Calu3 (cell line): ENCODE measurements at regions not wholly inside any gene's neighbourhood (a gene's known extent, or its start where the extent isn't known, plus 50 kb on each side); places are given as distances from the start of the nearest gene placed in this dataset.

Experiments used
- BruUV-seq: library from RNA; stranded (reverse); fragments of 400-500 nt; replicated peaks from 2 replicates; lab custom pipeline; 2021; lab: Mats Ljungman, UMichigan
- CTCF ChIA-PET: fragments of 300-600 bp; sonication (Branson Sonifier 250); formaldehyde crosslinking; loops from one replicate; lab custom pipeline; 2022; ENCODE audit warnings: antibody characterized with exemption; lab: Charles Lee
- DNase-seq: peaks from one replicate; pipeline ENCODE4 v3.0.0; 2022
- H3K27ac Mint-ChIP-seq: one replicate; pipeline ENCODE4 v1.8.0; 2022; ENCODE audit warnings: mixed read lengths; ENCODE audit not compliant: unreplicated experiment
- H3K27me3 Mint-ChIP-seq: one replicate; pipeline ENCODE4 v1.8.0; 2022; ENCODE audit warnings: mixed read lengths; ENCODE audit not compliant: unreplicated experiment
- H3K36me3 Mint-ChIP-seq: one replicate; pipeline ENCODE4 v1.8.0; 2022; ENCODE audit warnings: mild to moderate bottlenecking, moderate library complexity, mixed read lengths; ENCODE audit not compliant: insufficient read depth, unreplicated experiment
- H3K4me1 Mint-ChIP-seq: one replicate; pipeline ENCODE4 v1.8.0; 2022; ENCODE audit warnings: mild to moderate bottlenecking, low read depth, mixed read lengths; ENCODE audit not compliant: unreplicated experiment
- H3K4me3 Mint-ChIP-seq: one replicate; pipeline ENCODE4 v1.8.0; 2022; ENCODE audit warnings: mild to moderate bottlenecking, low read depth, moderate library complexity, mixed read lengths; ENCODE audit not compliant: unreplicated experiment
- H3K9me3 Mint-ChIP-seq: one replicate; pipeline ENCODE4 v1.8.0; 2022; ENCODE audit warnings: low read depth, mixed read lengths; ENCODE audit not compliant: unreplicated experiment
- intact Hi-C: fragments of 100-400 bp; cut with micrococcal nuclease; formaldehyde crosslinking; loops from one replicate; pipeline ENCODE4 v1.10.0; 2022; ENCODE audit not compliant: unreplicated experiment
- TF ChIP-seq, protein P1 (sequence below): fragments of 200-600 bp; IDR thresholded peaks from one replicate; pipeline ENCODE4 v1.8.0; 2022; ENCODE audit warnings: antibody characterized with exemption; ENCODE audit not compliant: unreplicated experiment

DNA sequence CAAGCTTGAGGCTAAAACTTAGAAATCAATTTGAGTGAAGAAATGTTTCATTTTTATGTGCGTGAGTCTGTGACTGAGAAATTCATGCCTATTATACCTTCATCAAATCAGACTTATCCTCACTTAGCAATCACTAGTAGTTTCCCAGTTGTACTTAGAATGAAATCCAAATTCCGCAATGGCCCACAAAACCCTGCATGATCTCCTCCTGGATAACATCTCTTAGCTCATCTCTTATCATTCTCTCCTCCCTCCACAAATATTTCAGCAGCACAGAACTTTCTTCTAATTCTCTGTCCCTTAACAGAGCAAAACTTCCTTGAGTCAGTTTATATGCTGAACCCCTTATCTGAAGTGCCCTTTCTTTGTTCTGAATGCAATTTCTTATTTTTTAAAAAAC lies 198.8 kb upstream of the TGFBR2 start:
- CTCF ChIA-PET = no interaction called here
- intact Hi-C loops = no loop called here
- no TSS peak for BruUV-seq
- Mint-ChIP-seq H3K36me3 (no peaks in the 10 kb centered on the region), H3K27me3 (no peaks in the 10 kb centered on the region), H3K4me1 (no peaks in the 10 kb centered on the region), H3K9me3 (no peaks in the 10 kb centered on the region), H3K27ac (no peak overlapping the region), H3K4me3 (no peak overlapping the region)
- DNase-seq = no peak
- TF ChIP-seq, protein P1, sequence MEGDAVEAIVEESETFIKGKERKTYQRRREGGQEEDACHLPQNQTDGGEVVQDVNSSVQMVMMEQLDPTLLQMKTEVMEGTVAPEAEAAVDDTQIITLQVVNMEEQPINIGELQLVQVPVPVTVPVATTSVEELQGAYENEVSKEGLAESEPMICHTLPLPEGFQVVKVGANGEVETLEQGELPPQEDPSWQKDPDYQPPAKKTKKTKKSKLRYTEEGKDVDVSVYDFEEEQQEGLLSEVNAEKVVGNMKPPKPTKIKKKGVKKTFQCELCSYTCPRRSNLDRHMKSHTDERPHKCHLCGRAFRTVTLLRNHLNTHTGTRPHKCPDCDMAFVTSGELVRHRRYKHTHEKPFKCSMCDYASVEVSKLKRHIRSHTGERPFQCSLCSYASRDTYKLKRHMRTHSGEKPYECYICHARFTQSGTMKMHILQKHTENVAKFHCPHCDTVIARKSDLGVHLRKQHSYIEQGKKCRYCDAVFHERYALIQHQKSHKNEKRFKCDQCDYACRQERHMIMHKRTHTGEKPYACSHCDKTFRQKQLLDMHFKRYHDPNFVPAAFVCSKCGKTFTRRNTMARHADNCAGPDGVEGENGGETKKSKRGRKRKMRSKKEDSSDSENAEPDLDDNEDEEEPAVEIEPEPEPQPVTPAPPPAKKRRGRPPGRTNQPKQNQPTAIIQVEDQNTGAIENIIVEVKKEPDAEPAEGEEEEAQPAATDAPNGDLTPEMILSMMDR = no peak

DNA sequence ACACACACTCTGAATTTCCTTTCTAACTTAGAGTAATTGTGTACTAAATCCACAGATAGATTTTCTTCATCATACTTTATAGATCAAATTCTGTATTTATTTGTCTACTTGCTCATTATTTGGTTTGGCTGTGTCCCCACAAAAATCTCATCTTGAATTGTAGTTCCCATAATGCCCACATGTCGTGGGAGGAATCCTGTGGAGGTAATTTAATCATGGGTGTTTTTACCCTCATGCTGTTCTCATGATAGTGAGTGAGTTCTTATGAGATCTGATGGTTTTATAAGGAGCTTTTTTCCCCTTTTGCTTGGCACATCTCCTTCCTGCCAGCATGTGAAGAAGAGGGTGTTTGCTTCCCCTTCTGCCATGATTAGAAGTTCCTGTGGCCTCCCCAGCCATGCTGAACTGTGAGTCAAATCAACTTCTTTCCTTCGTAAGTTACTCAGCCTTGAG lies 198.3 kb upstream of the TGFBR2 start:
- H3K9me3 Mint-ChIP-seq = no peaks in the 10 kb centered on the region
- H3K27me3 Mint-ChIP-seq = no peaks in the 10 kb centered on the region
- H3K36me3 Mint-ChIP-seq = no peaks in the 10 kb centered on the region
- intact Hi-C loops = no loop called here
- TF ChIP-seq, protein P1 = no peak
- H3K4me1 Mint-ChIP-seq = no peaks in the 10 kb centered on the region
- BruUV-seq = no TSS peak
- no peak overlapping the region for H3K4me3 Mint-ChIP-seq
- no peak overlapping the region for H3K27ac Mint-ChIP-seq
- CTCF ChIA-PET = no interaction called here
- no peak for DNase-seq

DNA sequence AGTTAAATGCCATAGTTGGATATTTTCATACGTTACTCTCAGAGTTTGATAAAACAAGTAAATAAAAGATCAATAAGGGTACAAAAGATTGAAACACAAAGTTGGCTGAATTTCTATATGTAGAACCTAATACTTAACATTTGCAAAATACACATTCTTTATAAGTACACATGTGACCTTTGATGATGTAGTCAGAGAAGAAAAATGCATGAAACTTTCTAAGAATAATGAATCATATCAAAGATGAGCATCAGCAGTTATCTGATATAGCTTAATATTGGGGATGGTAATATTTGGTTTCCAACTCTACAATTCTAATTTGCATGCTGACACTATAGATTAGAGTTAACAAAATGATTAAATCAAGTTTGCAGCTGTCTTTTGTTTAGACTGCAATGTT lies 188.0 kb upstream of the TGFBR2 start:
- no peaks in the 10 kb centered on the region for H3K36me3 Mint-ChIP-seq
- no peaks in the 10 kb centered on the region for H3K27me3 Mint-ChIP-seq
- no peak overlapping the region for H3K27ac Mint-ChIP-seq
- no peak overlapping the region for H3K4me3 Mint-ChIP-seq
- intact Hi-C loops = no loop called here
- TF ChIP-seq, protein P1 = no peak
- no peak for DNase-seq
- CTCF ChIA-PET = no interaction called here
- peaks cover 5% of the 10 kb centered on the region for H3K9me3 Mint-ChIP-seq
- no TSS peak for BruUV-seq
- H3K4me1 Mint-ChIP-seq = no peaks in the 10 kb centered on the region

DNA sequence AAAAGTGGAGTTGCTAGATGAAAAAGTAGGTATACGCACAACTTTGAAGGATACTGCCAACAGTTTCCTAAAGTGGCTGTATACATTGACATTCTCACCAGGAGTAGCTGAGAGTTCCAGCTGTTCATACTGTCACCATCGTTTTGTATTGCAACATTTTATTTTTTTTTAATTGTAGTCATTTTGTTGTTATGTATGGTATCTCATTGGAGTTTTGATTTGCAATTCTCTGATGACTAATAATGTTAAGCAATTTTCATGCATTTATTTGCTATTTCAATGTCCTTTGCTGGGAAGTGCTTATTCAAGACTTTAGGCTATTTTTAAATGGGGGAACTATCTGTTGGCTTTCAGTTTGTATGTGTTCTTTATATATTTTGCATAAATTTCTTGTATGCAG lies 185.1 kb upstream of the TGFBR2 start:
- CTCF ChIA-PET = interaction anchor here (0.7 kb wide), 1 partner anchor 527 kb away, joined by 4 read pairs; no protein-coding TSS in a partner anchor
- intact Hi-C loops = no loop called here
- TF ChIP-seq, protein P1 = no peak
- H3K4me3 Mint-ChIP-seq = no peak overlapping the region
- H3K36me3 Mint-ChIP-seq = no peaks in the 10 kb centered on the region
- no TSS peak for BruUV-seq
- H3K27me3 Mint-ChIP-seq = no peaks in the 10 kb centered on the region
- H3K27ac Mint-ChIP-seq = no peak overlapping the region
- no peak for DNase-seq
- no peaks in the 10 kb centered on the region for H3K4me1 Mint-ChIP-seq
- H3K9me3 Mint-ChIP-seq = peaks cover 2% of the 10 kb centered on the region
